Adrenal gland (tissue), 9 donors: ENCODE measurements at regions not wholly inside any gene's neighbourhood (a gene's known extent, or its start where the extent isn't known, plus 50 kb on each side); places are given as distances from the start of the nearest gene placed in this dataset.

ENCODE experiments used
- DNase-seq, 7 donors: peaks; one replicate each; pipeline ENCODE4 v3.0.0-alpha.2; 2019 to 2020
- H3K27ac ChIP-seq, 5 donors: fragments of 200-600 bp; sonication (generic) in 4 of 5; 1 replicate in 3 of 5; 2 replicates in 2 of 5; pipeline versions ENCODE4 v1.5.1 to v1.8.0; 2016 to 2020; ENCODE audit warnings: mild to moderate bottlenecking in 1 of 5
- H3K27me3 ChIP-seq: fragments of 200-600 bp; 2 replicates; pipeline ENCODE4 v1.8.0; 2021
- H3K36me3 ChIP-seq, 2 donors: fragments of 200-600 bp; replicated peaks in 1 of 2; 1 replicate in 1 of 2; 2 replicates in 1 of 2; pipeline versions ENCODE4 v1.5.1 to v1.8.0; 2018 to 2022
- H3K4me1 ChIP-seq, 2 donors: fragments of 200-600 bp; replicated peaks in 1 of 2; 1 replicate in 1 of 2; 2 replicates in 1 of 2; pipeline versions ENCODE4 v1.5.1 to v1.8.0; 2018 to 2021
- H3K4me3 ChIP-seq, 4 donors: fragments of 200-600 bp; sonication (generic) in 3 of 4; one replicate each; pipeline ENCODE4 v1.5.1; 2016 to 2018
- H3K9me3 ChIP-seq, 3 donors: fragments of 200-600 bp; sonication (generic) in 1 of 3; replicated peaks in 1 of 3; 1 replicate in 2 of 3; 2 replicates in 1 of 3; pipeline versions ENCODE4 v1.5.1 to v1.8.0; 2016 to 2021
- POLR2A ChIP-seq, 2 donors: fragments of 450-650 bp; IDR thresholded peaks; one replicate each; pipeline ENCODE4 v1.6.1; 2017; ENCODE audit warnings: antibody characterized with exemption in 2 of 2, mild to moderate bottlenecking in 2 of 2, moderate library complexity in 1 of 2
- WGBS, 4 donors: extraction: QIAGEN DNeasy Blood & Tissue Kit in 2 of 4; methylation state at CpG; one replicate each; pipeline versions ENCODE4 v1.1.5 to v1.1.7; 2013 to 2017; 5-methylcytosine and 5-hydroxymethylcytosine counted together
- intact Hi-C, 2 donors: fragments of 100-400 bp; cut with DNase I; formaldehyde crosslinking; loops; one replicate each; pipeline versions ENCODE4 v1.14.1 to v1.15.0; 2022 to 2023
- TF ChIP-seq, protein P1 (sequence below), 6 experiments: fragments of 450-650 bp in 4 of 6; fragments of 200-600 bp in 2 of 6; sonication (generic) in 1 of 6; IDR thresholded peaks; 1 replicate in 5 of 6; 2 replicates in 1 of 6; pipeline versions ENCODE4 v1.5.1 to v1.8.0; 2016 to 2021; ENCODE audit warnings: antibody characterized with exemption in 6 of 6, mild to moderate bottlenecking in 2 of 6, moderate library complexity in 1 of 6
- donor health status: healthy with polysubstance abuse.
- donor health status: Bipolar disorder and iron deficiency.
- donor health status: DM: yes; HTN: yes; CAD: no.
- donor health status: DM: no; HTN: no; CAD: no.
- donor health status: DM: no; HTN: no; CAD: no.

DNA sequence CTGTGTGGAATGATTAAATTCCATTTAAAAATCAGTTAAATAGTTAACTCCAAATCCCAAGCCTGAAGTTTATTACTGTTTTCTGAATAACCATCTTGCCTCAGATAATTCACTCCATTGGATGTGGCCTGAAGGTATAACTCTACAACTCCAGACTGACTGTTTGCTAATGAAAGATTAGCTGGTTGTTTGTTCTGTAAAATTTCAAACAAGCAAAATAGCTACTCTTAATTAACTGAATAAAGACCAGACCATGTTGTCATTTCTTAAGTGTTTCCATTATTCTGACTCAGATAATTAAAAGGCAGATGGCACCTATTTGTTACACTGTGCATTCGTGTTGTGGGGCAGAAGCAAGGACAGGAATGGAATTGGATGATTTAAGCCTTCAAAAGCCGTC lies 78.5 kb upstream of the DDIT4L start:
- TF ChIP-seq, protein P1, sequence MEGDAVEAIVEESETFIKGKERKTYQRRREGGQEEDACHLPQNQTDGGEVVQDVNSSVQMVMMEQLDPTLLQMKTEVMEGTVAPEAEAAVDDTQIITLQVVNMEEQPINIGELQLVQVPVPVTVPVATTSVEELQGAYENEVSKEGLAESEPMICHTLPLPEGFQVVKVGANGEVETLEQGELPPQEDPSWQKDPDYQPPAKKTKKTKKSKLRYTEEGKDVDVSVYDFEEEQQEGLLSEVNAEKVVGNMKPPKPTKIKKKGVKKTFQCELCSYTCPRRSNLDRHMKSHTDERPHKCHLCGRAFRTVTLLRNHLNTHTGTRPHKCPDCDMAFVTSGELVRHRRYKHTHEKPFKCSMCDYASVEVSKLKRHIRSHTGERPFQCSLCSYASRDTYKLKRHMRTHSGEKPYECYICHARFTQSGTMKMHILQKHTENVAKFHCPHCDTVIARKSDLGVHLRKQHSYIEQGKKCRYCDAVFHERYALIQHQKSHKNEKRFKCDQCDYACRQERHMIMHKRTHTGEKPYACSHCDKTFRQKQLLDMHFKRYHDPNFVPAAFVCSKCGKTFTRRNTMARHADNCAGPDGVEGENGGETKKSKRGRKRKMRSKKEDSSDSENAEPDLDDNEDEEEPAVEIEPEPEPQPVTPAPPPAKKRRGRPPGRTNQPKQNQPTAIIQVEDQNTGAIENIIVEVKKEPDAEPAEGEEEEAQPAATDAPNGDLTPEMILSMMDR (IDR thresholded peaks at IDR 0.05) = no peak
- no peak for TF ChIP-seq POLR2A (IDR thresholded peaks at IDR 0.05)
- no peak overlapping the region for H3K27ac ChIP-seq
- 75 to 82% (median 79%) methylated on average over 2 of the region's 2 CpGs for WGBS, 4 donors
- no peaks in the 10 kb centered on the region for H3K4me1 ChIP-seq
- DNase-seq = no peak
- no peaks in the 10 kb centered on the region for H3K27me3 ChIP-seq
- intact Hi-C loops = no loop called here
- no peaks in the 10 kb centered on the region for H3K9me3 ChIP-seq
- no peaks in the 10 kb centered on the region for H3K36me3 ChIP-seq
- H3K4me3 ChIP-seq = no peak overlapping the region

DNA sequence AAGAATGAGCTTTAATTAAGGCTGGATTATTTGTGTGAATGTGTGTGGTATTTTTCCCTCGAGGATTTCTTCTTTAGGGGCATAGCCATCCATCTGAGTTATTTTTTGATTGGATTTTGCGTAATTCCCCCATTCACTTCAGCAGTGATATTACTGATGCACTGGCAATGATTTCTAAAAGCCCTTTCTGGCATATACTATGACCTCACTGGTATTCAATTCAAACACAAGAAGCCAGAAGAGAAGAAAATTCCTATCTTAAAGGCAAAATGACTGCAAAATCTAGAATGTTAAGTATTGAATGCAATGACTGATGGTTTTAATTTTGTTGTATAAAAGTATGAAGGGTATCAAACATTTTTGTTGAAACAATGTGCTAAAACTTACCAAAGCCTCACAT lies 71.1 kb upstream of the DDIT4L start:
- DNase-seq = no peak
- no peak overlapping the region for H3K4me3 ChIP-seq
- TF ChIP-seq POLR2A (IDR thresholded peaks at IDR 0.05) = no peak
- TF ChIP-seq, protein P1 (IDR thresholded peaks at IDR 0.05) = no peak
- peaks cover 3% of the 10 kb centered on the region for H3K27me3 ChIP-seq
- no peaks in the 10 kb centered on the region for H3K36me3 ChIP-seq
- H3K27ac ChIP-seq = no peak overlapping the region
- no peaks in the 10 kb centered on the region for H3K4me1 ChIP-seq
- WGBS, 4 donors = 69 to 86% (median 74%) methylated on average over 2 of the region's 2 CpGs
- intact Hi-C loops = no loop called here
- H3K9me3 ChIP-seq = no peaks in the 10 kb centered on the region

DNA sequence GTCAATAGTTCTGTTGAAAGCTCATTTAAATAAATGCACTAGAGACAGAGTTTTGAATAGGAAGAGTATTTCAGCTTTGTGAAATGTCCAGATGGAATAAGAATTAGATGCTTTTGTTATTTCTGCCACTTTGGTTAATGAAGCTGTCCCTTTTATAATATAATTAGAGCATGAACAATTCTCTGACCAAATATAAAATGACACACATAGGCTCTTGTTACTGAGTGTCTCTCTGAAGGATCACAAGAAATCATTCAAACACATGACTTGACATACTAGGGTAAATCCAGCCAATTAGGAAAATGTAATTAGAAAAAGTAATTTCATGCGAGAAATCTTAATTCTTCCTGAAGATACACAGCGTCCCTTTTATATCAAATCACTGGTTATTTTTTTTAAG lies 68.4 kb upstream of the DDIT4L start:
- Histone ChIP-seq H3K4me1 (no peaks in the 10 kb centered on the region), H3K27me3 (peaks cover 3% of the 10 kb centered on the region), H3K4me3 (no peak overlapping the region), H3K27ac (no peak overlapping the region), H3K9me3 (no peaks in the 10 kb centered on the region), H3K36me3 (no peaks in the 10 kb centered on the region)
- intact Hi-C loops = no loop called here
- no peak for DNase-seq
- WGBS, 4 donors = 85 to 93% (median 88%) methylated on average over 2 of the region's 2 CpGs
- TF ChIP-seq POLR2A (IDR thresholded peaks at IDR 0.05) = no peak
- TF ChIP-seq, protein P1 (IDR thresholded peaks at IDR 0.05) = no peak

DNA sequence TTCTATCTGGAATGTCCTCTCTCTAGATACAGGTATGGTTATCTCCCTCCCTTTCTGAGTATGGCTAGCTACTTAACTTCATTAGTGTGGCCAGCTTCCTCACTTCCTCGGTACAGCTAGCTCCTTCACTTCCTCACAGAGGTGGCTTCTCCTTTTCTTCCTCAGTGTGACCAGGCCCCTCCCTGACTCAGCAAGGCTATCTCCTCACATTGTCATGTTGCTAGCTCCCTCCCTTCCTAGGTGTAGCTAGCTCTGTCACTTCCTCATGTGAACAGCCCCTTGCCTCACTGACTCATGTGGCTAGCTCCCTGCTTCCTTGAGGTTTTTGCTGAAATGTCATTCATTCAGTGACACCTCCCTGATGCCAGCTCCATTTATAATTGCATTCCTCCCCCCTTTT lies 67.3 kb upstream of the DDIT4L start:
- intact Hi-C loops = no loop called here
- H3K9me3 ChIP-seq = no peaks in the 10 kb centered on the region
- WGBS, 4 donors = 57 to 63% (median 58%) methylated on average over 1 of the region's 1 CpG
- no peak overlapping the region for H3K4me3 ChIP-seq
- H3K27ac ChIP-seq = no peak overlapping the region
- DNase-seq = no peak
- peaks cover 3% of the 10 kb centered on the region for H3K27me3 ChIP-seq
- H3K36me3 ChIP-seq = no peaks in the 10 kb centered on the region
- TF ChIP-seq, protein P1 (IDR thresholded peaks at IDR 0.05) = no peak
- TF ChIP-seq POLR2A (IDR thresholded peaks at IDR 0.05) = no peak
- H3K4me1 ChIP-seq = no peaks in the 10 kb centered on the region
